SKM-1 treated with dmso at 0.1 percent for 144 hours (cell line): ENCODE measurements at regions not wholly inside any gene's neighbourhood (a gene's known extent, or its start where the extent isn't known, plus 50 kb on each side); places are given as distances from the start of the nearest gene placed in this dataset.

Experiments used
- DNase-seq: peaks from one replicate; lab custom pipeline; 2025; ENCODE audit not compliant: unreplicated experiment; lab: John Stamatoyannopoulos, UW

DNA sequence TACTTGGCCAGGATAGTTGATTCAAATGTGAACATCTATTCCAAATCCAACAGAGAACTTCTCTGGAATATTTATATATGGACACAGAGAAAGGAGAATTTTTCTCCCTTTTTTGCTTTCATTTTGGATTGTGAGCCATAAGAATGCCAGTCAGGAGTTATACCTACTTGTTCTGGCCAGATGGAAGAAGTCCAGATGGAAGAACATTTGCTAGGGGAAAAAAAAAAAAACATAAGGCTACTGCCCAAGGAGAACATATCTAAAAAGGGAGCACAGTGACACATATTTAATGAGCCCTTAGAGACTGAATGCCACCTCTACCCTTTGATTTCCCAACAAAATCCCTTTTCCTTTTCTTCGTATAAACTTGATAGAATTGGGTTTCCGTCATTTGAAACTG lies 61.7 kb upstream of the PPP2R2B start:
- no peak for DNase-seq

DNA sequence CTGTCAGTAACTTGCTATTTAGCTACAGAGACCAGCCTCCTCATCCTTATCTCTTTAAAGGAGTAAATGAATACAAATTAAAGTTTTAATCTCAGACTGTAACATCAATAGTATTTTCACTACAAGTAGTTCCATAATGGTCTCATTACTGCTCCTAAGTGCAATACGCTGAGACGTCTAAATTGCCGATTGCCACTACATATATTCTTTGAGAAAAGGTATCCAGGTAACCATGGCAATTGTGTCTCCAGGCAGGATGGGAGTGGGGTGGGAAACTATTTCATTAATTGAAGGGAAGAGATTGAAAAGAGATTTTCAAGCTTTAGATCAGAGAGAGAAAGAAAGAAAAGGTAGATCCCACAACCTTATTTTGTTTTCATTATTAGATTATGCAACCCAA lies 65.5 kb upstream of the PPP2R2B start:
- no peak for DNase-seq

DNA sequence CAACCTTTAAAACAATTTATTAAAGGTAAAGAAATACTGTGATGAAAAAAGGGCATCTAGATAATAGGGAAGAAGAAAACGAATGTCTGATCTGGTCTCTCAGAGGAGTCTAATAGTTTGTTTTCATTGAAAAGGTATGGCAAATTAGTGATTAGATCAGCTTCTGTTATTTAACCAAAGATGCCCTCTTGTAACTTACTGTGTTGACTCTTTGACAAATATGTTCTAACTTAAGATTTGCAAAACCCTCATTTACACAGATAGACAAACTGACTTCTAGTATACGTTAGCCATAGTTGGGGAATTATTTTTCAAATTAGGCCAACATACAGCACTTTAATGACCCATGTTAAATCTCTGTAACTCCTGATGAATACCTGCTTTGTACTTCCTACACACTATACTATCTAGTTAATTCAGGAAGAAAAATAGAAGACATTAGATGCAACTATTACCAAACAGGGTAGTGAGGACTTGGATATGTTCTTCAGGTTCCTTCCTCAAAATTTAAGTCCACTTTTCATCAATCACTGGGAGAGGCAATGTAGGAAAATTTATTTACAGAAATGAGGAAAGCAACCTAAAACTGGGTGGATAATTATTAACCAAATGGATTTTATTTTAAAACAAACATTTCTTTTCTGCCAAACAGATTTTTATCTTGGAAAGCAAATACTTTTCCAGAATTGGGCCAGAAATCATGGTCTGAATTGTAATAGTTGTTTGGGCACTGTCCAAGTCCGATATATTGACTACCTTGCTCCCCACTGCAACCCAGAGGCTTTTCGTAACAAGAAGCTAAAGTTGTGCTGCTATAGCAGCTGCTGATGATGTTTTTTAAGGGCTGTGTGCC lies 66.4 kb upstream of the PPP2R2B start:
- no peak for DNase-seq

DNA sequence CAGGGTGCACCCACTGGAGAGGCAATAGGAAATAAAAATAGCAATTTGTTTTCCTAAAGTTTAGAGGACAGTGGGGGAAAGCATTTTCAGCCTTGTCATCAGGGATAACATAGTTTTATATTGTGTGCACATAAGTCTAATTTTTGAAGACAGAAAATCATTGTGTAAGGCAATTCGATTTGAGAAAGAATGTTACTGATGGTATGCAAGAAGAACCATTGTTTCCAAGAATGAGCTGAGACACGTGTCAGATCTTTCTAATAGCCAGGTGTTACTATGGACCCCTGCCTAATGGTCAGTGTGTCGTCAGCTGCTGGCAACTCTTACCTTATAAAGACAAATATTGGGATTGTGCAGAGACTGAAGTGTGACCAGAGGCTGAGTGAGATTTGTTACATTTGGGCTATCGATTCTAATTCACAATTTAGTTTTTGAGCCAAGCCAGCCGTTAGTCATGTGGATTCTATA lies 67.1 kb upstream of the PPP2R2B start:
- no peak for DNase-seq

DNA sequence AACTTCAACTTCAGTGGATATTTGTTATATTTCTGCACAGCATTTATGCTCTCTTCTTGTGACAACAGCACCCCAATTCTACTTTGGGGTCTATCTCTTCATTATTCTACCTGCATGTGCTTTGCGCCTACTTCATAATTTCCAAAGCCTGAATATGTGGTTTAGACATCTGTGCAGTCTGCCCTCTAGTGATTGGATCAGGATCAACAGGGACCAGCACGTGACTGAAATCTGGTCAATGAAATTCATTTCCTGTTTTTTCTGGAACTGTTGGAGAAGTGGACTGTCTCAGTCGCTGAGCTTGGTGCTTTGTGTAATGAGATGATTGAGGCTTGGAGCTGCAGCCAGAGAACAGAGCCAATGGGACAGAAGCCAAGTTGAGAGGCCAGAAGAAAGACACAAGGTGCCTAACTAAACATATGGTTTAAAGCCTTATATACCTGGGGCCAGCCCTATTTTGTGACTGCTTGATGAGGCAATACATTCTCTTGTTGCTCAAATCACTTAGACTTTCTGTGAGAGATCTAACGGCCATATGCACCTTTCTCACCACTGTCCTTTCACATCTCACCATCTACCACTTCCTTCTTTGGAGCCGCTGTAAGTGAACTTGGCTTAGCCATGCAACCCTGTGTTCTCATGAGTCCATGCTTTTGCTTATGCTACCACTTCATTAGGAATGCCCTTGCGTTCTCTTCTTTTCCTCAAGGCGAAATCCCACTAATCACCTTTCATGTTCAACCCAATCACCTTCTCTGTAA lies 68.8 kb upstream of the PPP2R2B start:
- peak; percentile 5 for DNase-seq

DNA sequence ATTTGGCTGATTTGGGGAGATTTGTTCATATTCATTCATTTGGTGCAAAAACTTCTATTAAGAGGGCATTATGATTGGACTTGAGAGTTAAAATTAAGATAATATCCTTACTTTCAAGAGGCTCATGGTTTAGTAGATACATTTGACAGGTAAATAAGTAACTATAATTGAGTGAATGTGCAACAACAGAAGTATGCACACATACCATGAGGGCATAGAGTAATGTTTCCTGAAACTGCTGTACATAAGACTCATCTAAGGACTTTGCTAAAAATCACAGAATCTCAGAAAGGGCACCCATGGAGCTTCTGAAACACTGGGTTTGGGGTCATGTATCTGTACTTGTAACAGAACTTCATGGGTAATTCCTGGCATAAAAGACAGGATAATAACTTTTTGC lies 70.1 kb upstream of the PPP2R2B start:
- no peak for DNase-seq

DNA sequence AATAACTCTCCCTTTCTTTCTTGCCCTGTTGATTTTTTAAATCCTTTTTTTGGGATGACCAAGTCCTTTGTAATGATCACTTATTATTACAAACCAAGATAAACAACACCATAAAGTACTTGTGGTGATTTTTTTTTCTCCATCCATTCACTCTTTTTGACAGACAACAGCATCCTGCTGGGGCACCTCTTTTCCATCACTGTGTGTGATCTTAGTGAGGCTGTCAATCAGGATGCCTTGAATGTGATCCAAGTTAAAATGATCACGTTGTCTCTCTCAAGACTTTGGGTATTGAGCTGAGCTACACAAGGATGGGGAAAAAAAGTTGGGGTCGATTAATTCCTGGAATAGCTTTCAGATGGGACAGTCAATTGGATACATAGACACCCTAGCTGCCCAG lies 73.6 kb upstream of the PPP2R2B start:
- DNase-seq: no peak

DNA sequence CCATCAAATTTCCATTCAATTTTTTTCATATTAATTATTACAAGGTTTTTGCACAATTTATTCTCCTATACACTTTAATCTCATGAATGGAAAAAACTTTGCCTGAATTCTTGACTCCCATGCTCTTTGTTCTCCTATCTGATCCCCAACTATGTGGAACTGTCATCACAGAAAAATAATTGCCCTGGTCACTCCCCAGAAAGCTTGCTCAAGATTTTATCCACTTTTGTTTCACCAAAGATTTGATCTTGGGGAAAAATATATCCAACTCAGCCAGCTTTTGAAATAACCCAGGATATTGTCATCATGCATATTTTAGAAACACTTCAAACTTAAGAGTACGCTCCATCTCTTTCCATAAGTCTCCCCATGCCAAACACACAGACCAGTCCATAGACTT lies 77.7 kb upstream of the PPP2R2B start:
- no peak for DNase-seq

DNA sequence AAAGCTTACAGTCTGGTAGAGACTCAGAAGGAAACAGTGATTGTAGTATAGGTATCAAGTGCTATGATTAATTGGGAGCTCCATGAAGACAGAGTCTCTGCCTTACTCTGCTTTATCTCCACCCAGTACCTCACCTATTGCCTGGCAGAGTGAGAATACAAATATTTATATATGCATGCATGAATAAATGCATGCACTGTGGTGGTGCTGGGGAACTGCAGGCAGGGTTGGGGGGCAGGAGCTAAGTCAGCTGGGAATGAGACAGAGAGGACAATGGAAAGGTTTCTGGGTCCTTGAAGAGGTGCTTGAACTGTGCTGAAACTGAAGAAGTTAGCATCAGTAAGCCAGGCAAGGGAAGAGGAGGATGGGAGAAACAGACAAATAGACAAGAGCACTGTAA lies 80.8 kb upstream of the PPP2R2B start:
- no peak for DNase-seq

DNA sequence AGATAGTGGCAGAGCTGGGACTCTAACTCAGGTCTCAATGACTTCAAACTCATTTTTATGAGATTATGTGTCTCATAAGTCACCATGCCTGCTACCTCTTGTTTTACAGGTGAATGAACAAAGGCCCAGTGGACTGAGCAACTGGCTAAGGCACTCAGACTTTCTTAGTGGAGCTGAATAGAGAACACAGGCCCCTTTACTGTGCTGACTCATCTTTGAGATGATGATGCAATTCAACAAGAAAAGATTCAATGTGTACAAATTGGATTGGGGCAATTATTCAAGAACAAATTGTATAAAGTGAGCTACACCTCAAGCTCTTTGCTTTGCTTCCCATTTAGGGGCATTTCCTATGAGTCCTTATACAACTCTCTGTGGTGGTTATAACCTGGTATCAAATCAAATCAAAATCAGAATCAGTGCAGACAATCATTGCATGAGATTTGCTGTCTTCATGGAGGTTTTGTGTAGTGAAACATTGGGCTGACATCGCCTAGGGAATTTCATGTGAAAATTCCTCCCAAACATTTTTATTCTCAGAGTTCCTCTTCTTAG lies 84.3 kb upstream of the PPP2R2B start:
- no peak for DNase-seq

DNA sequence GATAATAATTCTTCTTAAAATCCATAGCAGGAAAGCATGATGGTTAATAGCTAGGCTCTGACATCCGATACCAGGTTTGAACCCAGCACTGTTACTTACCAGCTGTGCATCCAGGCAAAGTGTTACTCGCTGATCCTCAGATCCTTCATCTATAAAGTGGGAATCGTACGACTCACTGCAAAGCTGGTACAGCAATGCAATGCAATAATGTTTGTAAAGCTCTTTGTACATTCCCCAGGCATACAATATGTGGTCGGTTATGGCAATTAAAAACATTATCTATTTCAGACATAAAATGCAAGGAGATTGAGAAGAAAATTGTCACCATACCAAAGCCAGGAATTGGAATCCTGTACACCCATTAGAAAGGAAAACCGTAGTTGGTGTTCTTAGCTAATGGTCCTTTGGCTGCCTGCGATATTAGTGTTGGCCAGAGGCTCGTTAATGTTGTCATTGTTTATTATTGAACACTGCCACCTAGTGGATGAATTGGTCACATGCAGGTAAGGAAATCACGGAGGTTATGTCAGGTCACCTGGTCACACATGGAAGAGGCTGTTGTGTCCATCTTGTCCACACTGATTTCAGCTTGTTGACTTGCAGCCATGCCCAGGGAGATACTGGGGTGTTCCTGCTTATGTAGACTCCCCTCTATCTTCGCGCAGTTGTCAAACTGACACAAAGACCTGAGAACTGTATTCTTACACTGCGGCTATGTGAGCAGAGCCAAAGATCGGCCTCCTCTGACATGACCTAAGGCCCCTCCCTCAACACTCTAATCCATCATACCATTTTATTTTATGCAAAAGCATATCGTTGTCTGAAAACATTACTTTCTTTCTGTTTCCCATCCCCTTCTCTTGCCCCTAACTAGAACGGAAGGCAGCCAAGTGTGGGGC lies 87.5 kb upstream of the PPP2R2B start:
- peak; percentile 56 for DNase-seq

DNA sequence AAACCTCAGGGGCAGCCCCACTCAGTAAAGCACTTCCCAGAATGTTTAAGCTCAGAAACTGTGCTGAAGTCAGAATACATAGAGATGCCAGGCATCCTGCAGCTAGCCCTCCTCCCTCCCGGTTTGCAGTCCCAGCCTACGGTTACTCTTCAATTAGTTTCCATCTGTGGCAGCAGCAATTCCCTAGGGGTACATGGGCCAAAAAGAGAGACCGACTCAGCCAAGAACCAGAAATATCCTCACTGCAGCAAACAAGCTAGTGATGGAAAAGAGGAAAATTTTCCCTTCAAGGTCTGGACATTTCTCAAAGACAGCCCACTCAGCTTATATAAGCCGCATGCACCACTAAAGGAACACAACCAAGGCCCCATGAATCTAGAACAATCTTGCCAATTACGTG lies 89.1 kb upstream of the PPP2R2B start:
- no peak for DNase-seq

DNA sequence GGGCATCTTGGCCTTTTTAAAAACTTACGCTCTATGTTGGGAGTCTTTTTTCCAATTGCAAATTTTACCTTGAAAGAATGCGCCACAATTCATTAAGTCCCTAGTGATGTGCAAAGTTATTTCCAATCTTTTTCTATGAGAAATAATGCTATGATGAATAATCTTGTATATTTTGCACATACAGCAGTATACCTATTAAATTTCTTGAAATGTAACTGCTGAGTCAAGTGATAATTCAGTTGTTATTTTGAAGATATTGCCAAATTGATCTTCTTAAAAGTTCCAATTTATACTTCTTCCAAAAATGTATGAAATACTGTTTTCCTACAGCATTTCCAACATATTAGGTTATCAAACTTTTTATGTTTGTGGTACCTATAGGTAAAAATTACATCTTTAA lies 92.8 kb upstream of the PPP2R2B start:
- DNase-seq: no peak

DNA sequence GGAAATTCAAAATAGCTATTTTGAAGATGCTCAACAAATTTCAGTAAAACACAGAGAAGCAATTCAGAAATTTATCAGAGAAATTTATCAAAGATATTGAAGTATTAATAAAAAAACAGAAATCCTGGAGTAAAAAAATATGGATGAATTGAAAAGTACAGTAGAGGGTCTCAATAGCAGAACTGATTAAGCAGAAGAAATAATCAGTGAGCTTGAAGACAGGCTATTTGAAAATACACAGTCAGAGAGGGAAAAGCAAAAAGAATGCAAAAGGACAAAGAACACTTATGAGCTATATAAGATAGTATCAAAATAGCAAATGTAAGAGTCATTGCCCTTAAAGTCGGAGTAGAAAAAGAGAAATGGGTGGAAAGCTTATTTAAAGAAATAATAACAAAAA lies 107.9 kb upstream of the PPP2R2B start:
- DNase-seq: no peak

DNA sequence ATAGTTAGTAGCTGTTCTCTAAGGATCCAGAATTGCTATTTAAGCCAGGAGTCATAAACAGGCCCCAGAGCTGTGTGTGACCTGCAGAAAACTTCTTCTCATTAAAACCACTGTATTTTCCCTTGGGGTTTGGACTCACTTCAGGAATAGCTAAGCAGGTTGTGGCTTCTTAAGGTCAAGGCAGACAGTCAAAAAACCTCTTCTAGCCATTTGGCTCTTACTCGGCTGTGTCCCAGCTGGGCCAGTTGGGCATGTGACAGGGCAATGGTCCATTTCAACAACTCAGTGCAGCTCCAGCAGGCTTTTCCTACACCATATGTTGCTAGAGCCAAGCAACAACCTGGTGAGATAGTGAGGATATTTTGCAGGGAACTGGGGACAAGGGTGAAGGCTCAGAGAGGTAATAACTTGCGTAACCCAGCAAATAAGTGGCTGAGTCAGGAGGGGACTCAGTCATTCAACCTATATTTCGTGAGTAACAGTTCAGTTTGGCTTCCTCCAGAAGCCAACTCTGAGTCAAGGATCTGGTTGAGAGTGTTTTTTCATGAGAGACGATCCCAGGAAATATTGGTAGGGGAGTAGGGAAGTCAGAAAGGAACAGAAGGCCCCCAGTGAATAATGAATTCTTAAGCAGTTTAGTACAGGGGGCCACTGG lies 115.4 kb upstream of the PPP2R2B start:
- no peak for DNase-seq

DNA sequence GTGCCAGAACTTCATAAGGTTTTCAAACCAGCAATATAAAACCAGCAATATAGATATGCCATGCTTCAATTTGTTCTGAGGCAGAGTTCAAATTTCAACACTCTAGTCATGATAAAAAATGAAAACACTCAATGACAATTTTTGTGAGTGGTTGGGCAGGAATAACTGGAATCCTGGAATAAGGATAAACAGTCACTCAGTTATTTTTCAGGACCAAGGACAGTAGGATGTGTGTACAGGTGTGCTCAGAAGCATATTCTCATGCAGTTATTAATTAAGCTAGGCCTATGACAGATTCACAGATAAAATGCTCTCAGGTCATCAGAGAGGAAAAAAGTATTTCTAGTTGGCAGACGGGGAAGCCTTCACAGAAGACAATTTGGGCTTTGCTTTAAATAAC lies 117.3 kb upstream of the PPP2R2B start:
- DNase-seq: no peak

DNA sequence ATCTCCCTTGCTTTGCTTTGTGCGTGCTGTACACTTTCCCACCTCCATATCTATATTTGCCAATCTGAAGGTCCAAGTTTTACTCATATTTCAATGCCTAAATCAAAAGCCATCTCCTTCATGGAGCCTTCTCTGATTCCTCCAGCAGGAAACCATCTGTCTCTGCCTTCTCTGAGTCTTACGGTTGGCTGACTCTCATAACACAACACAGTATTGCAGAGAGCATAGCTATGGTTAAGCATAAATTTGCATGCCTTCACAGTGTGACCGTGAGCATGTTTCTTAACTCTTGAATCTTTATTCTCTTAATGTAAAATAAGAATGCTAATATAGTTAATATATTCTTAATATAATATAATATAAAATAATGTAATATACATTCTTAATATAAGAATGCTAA lies 136.8 kb upstream of the PPP2R2B start:
- no peak for DNase-seq

DNA sequence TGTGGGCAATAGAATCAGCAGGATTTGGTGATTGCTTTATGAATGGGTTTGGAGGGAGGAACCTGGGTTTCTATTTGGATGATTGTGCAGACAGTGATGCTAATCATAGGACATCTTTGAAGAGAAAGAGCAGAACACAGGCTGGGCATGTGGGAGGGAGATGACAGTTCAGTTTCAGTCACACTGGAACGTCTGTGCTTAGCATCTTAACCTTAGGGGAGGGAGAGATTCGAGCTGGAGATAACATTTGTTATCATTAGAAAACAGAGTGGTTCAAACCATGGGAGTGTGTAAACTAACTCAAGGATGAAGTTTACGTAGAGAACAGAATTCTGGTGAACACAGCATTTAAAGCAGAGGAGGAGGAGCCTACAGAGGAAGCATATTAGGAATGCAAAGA lies 138.6 kb upstream of the PPP2R2B start:
- DNase-seq: no peak

DNA sequence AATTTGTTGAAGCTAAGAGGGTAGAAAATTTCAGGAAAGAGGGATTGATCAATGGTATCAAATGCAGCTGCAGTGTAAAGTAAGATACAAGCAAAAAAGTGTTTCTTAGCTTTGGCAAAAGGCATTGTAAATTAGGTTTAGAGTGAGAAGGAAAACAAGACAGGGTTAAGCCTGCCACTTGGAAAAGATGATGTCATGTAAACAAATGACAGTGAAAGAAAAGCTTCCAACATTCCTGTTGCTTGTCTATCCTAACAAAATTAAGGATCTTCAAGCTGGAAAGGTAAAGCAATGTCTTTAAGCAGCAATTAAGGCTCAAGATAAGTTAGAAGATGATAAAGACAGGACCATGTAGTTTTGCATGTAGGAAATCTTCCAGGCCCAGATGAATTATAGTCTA lies 139.1 kb upstream of the PPP2R2B start:
- DNase-seq: no peak

DNA sequence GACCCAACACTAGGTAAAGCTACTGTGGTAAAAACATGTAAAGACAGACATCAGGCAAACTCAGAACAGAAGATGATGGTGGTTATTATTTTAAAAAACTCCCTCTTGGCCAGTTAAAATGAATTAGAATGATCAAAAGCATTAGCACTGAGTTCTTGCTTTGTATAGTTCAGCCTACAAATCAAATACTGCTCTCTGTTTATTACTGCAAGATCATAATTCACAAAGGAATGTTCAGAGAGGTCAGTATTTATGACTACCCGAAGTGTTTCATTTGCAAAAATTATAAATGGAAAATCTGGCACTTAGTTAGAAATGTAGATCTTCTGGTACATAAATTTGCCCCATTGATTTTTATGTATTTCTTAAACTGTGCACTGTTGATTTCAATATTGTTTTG lies 140.3 kb upstream of the PPP2R2B start:
- DNase-seq: no peak
